Upper lobe of right lung (tissue), 1 donor: ENCODE measurements at regions not wholly inside any gene's neighbourhood (a gene's known extent, or its start where the extent isn't known, plus 50 kb on each side); places are given as distances from the start of the nearest gene placed in this dataset.
A peak's percentile ranks its signal among the peaks of the same experiment; 100 is the strongest.

Experiments
- ATAC-seq: fragments of 200-7000 bp; cut with Tn5 transposase; one replicate; pipeline ENCODE4 v1.9.1; 2020; ENCODE audit warnings: mild to moderate bottlenecking, moderate library complexity
- DNase-seq: peaks from one replicate; pipeline ENCODE4 v3.0.0-alpha.2; 2020
- H3K27ac ChIP-seq: fragments of 200-600 bp; one replicate; pipeline ENCODE4 v1.8.0; 2022
- H3K27me3 ChIP-seq: fragments of 200-600 bp; one replicate; pipeline ENCODE4 v1.8.0; 2022; ENCODE audit warnings: mild to moderate bottlenecking
- H3K36me3 ChIP-seq: fragments of 200-600 bp; one replicate; pipeline ENCODE4 v1.8.0; 2022
- H3K4me1 ChIP-seq: fragments of 200-600 bp; one replicate; pipeline ENCODE4 v1.8.0; 2022
- H3K4me3 ChIP-seq: fragments of 200-600 bp; one replicate; pipeline ENCODE4 v1.8.0; 2022; ENCODE audit warnings: mild to moderate bottlenecking
- H3K9me3 ChIP-seq: fragments of 200-600 bp; one replicate; pipeline ENCODE4 v1.8.0; 2022
- CTCF ChIP-seq: fragments of 200-600 bp; IDR thresholded peaks from one replicate; pipeline ENCODE4 v1.8.0; 2022; ENCODE audit warnings: antibody characterized with exemption
- intact Hi-C: fragments of 100-400 bp; cut with DNase I; formaldehyde crosslinking; loops from one replicate; pipeline ENCODE4 v1.11.0; 2022
- donor health status: DM: no; HTN: yes; CAD: no; lungs with severe emphysema.

GRCh38 chr20:62588458-62589149 is 53.7 kb upstream of the SLCO4A1 start:
- no peak for TF ChIP-seq CTCF
- Histone ChIP-seq H3K4me1 (no peaks in the 10 kb centered on the region), H3K36me3 (no peaks in the 10 kb centered on the region), H3K27ac (no peak overlapping the region), H3K4me3 (no peak overlapping the region), H3K27me3 (peaks cover 26% of the 10 kb centered on the region), H3K9me3 (no peaks in the 10 kb centered on the region)
- no peak for ATAC-seq
- intact Hi-C loops: no loop called here
- no peak for DNase-seq

GRCh38 chr20:62589150-62589498 is 53.2 kb upstream of the SLCO4A1 start:
- intact Hi-C loops: no loop called here
- ATAC-seq (no peak), DNase-seq (no peak)
- Histone ChIP-seq H3K27ac (no peak overlapping the region), H3K4me3 (no peak overlapping the region), H3K36me3 (no peaks in the 10 kb centered on the region), H3K9me3 (no peaks in the 10 kb centered on the region), H3K27me3 (peaks cover 20% of the 10 kb centered on the region), H3K4me1 (no peaks in the 10 kb centered on the region)
- no peak for TF ChIP-seq CTCF

GRCh38 chr20:62589720-62590119 is 52.6 kb upstream of the SLCO4A1 start:
- ATAC-seq (no peak), DNase-seq (no peak)
- intact Hi-C loops: no loop called here
- no peaks in the 10 kb centered on the region for H3K36me3 ChIP-seq
- H3K4me3 ChIP-seq: no peak overlapping the region
- no peaks in the 10 kb centered on the region for H3K4me1 ChIP-seq
- no peak overlapping the region for H3K27ac ChIP-seq
- H3K9me3 ChIP-seq: no peaks in the 10 kb centered on the region
- H3K27me3 ChIP-seq: peaks cover 18% of the 10 kb centered on the region
- TF ChIP-seq CTCF: no peak

GRCh38 chr20:62590309-62591121 is 51.8 kb upstream of the SLCO4A1 start:
- ATAC-seq (peak; percentile 76), DNase-seq (no peak)
- Histone ChIP-seq H3K27me3 (peaks cover 16% of the 10 kb centered on the region), H3K4me1 (no peaks in the 10 kb centered on the region), H3K4me3 (no peak overlapping the region), H3K36me3 (no peaks in the 10 kb centered on the region), H3K27ac (no peak overlapping the region), H3K9me3 (no peaks in the 10 kb centered on the region)
- no peak for TF ChIP-seq CTCF
- intact Hi-C loops: no loop called here

GRCh38 chr20:62591122-62591468 is 51.2 kb upstream of the SLCO4A1 start:
- ATAC-seq: no peak

More at GRCh38 chr20:62591122-62591468, 51.2 kb upstream of the SLCO4A1 start:
- no peak overlapping the region for H3K27ac ChIP-seq
- no peak for DNase-seq
- no peaks in the 10 kb centered on the region for H3K9me3 ChIP-seq
- intact Hi-C loops: no loop called here
- no peaks in the 10 kb centered on the region for H3K36me3 ChIP-seq
- TF ChIP-seq CTCF: no peak
- H3K4me1 ChIP-seq: no peaks in the 10 kb centered on the region
- no peak overlapping the region for H3K4me3 ChIP-seq
- peaks cover 10% of the 10 kb centered on the region for H3K27me3 ChIP-seq
